ENCODE measurements at regions not wholly inside any gene's neighbourhood (a gene's known extent, or its start where the extent isn't known, plus 50 kb on each side); places are given as distances from the start of the nearest gene placed in this dataset.
A peak's percentile ranks its signal among the peaks of the same experiment; 100 is the strongest.

DNA sequence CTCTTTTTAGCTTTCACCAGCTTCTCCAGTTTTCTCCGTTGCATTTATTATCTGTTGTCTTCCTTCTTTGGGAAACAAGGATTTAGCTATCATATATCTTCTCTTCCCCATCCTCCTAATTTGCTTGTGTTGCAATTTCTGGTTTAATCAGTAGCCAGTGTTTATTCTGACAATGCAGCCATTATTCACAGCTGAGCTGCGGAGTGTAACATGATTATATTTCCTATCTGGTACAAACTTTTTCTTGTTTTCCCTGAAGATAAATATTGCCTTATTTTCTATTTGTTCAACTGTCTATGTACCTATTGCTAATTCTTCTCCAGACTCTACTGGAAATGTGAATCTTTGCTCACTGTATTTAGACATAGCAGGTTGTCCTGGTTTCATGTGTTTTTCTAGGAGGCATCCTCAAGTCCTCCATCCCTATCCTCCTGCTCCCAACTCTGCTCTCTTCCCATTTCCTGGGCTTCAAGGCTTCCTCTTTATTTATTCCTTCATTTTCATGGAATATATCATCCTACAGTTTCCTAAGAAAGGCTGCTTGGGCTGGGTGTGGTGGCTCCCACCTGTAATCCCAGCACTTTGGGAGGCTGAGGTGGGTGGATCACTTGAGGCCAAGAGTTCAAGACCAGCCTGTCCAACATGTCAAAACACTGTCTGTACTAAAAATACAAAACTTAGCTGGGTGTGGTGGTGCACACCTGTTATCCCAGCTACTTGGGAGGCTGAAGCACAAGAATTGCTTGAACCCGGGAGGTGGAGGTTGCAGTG is 72.4 kb upstream of the KDM7A start (continued):
- TF ChIP-seq GPN1 (CRISPR knock-in tag; IDR thresholded peaks at IDR 0.05; ENCODE audit: borderline replicate concordance) (no peak), ZNF678 (CRISPR knock-in tag; IDR thresholded peaks at IDR 0.05) (no peak), ZNF138 (CRISPR knock-in tag; IDR thresholded peaks at IDR 0.05; ENCODE audit: low read depth) (no peak), ZBTB39 (CRISPR knock-in tag; IDR thresholded peaks at IDR 0.05) (no peak), ZNF552 (CRISPR knock-in tag; IDR thresholded peaks at IDR 0.05; ENCODE audit: borderline replicate concordance) (no peak), ZBTB33 (CRISPR knock-in tag; IDR thresholded peaks at IDR 0.05) (no peak), ZMYM2 (CRISPR knock-in tag; IDR thresholded peaks at IDR 0.05) (peak; percentile 89), FOXP1 (IDR thresholded peaks at IDR 0.05) (peak; percentile 89), FOXP1 (CRISPR knock-in tag; IDR thresholded peaks at IDR 0.05) (peak; percentile 98), HMG20B (CRISPR knock-in tag; conservative IDR thresholded peaks at IDR 0.05) (0 out of 2 replicates have a peak, but pooled peaks have one; percentile 69), KLF9 (CRISPR knock-in tag; IDR thresholded peaks at IDR 0.05; ENCODE audit: low read depth) (no peak), SAP130 (CRISPR knock-in tag; IDR thresholded peaks at IDR 0.05; ENCODE audit: low read depth) (peak; percentile 79), MTERF4 (CRISPR knock-in tag; IDR thresholded peaks at IDR 0.05) (no peak), POGZ (CRISPR knock-in tag; IDR thresholded peaks at IDR 0.05) (peak; percentile 57; the same call in 1 of the 2 replicates), ZNF550 (CRISPR knock-in tag; IDR thresholded peaks at IDR 0.05; ENCODE audit: borderline replicate concordance) (no peak), ZNF563 (CRISPR knock-in tag; IDR thresholded peaks at IDR 0.05) (no peak), XBP1 (CRISPR knock-in tag; IDR thresholded peaks at IDR 0.05) (no peak), SATB2 (CRISPR knock-in tag; IDR thresholded peaks at IDR 0.05) (no peak), DPF2 (CRISPR knock-in tag; IDR thresholded peaks at IDR 0.05; ENCODE audit: borderline replicate concordance, low read depth) (peak; percentile 78; the same call in 1 of the 2 replicates)

Measured in HepG2 (cell line).